ENCODE measurements at regions not wholly inside any gene's neighbourhood (a gene's known extent, or its start where the extent isn't known, plus 50 kb on each side); places are given as distances from the start of the nearest gene placed in this dataset.

GRCh38 chrX:149363965-149364364 is 141.1 kb downstream of the IDS start:
- TF ChIP-seq CTCF (IDR thresholded peaks at IDR 0.05) (no peak), POLR2A (IDR thresholded peaks at IDR 0.05) (no peak)

Measured in thyroid gland (tissue), 4 donors.